B cell (primary cell): ENCODE measurements at regions not wholly inside any gene's neighbourhood (a gene's known extent, or its start where the extent isn't known, plus 50 kb on each side); places are given as distances from the start of the nearest gene placed in this dataset.

Source experiments
- ATAC-seq: fragments of 200-7000 bp; cut with Tn5 transposase; one replicate; pipeline ENCODE4 v1.10.0; 2021; ENCODE audit warnings: low read depth, mild to moderate bottlenecking, moderate number of reproducible peaks, moderate library complexity
- CTCF ChIA-PET: fragments of 350-600 bp; sonication (Branson Sonifier 250); formaldehyde crosslinking; loops from one replicate; lab custom pipeline; 2021; ENCODE audit warnings: antibody characterized with exemption, inconsistent platforms; lab: Charles Lee
- POLR2A ChIA-PET: fragments of 350-600 bp; sonication (Branson Sonifier 250); formaldehyde crosslinking; loops from one replicate; lab custom pipeline; 2021; ENCODE audit warnings: antibody characterized with exemption; lab: Charles Lee
- DNase-seq: peaks from one replicate; pipeline ENCODE4 v3.0.0; 2013
- H2AFZ ChIP-seq: 2 replicates; pipeline ENCODE4 v1.6.1; 2012; ENCODE audit warnings: mild to moderate bottlenecking, low read depth, low read length; ENCODE audit not compliant: insufficient read depth, poor library complexity, severe bottlenecking
- H3K27ac ChIP-seq, 2 donors: 1 replicate in 1 of 2; 2 replicates in 1 of 2; pipeline ENCODE4 v1.5.1; 2012 to 2013; ENCODE audit warnings: low read length in 2 of 2, mild to moderate bottlenecking in 2 of 2, moderate library complexity in 1 of 2
- H3K27me3 ChIP-seq, 4 experiments: fragments of 200-600 bp in 1 of 4; sonication (generic) in 1 of 4; replicated peaks in 1 of 4; 1 replicate in 2 of 4; 2 replicates in 2 of 4; pipeline versions ENCODE4 v1.6.1 to v1.7.0; 2013 to 2016; ENCODE audit warnings: low read length in 3 of 4, mild to moderate bottlenecking in 2 of 4, mixed read lengths in 1 of 4, moderate library complexity in 1 of 4; ENCODE audit not compliant: insufficient read depth in 4 of 4, control insufficient read depth in 3 of 4; ENCODE audit errors: control extremely low read depth in 1 of 4
- H3K36me3 ChIP-seq, 2 experiments: replicated peaks in 1 of 2; 1 replicate in 1 of 2; 2 replicates in 1 of 2; pipeline versions ENCODE4 v1.6.1 to v1.7.1; 2013; ENCODE audit warnings: low read length in 1 of 2; ENCODE audit not compliant: insufficient read depth in 2 of 2, control insufficient read depth in 1 of 2; ENCODE audit errors: control extremely low read depth in 1 of 2, extremely low read depth in 1 of 2
- H3K4me1 ChIP-seq, 2 donors: fragments of 200-600 bp in 1 of 2; sonication (generic) in 1 of 2; 1 replicate in 1 of 2; 2 replicates in 1 of 2; pipeline versions ENCODE4 v1.5.1 to v1.6.1; 2013 to 2017; ENCODE audit warnings: low read length in 2 of 2; ENCODE audit not compliant: control insufficient read depth in 2 of 2, insufficient read depth in 2 of 2
- H3K4me2 ChIP-seq: replicated peaks from 2 replicates; pipeline ENCODE3; 2012; ENCODE audit warnings: mild to moderate bottlenecking, low read depth, low read length; ENCODE audit not compliant: poor library complexity, severe bottlenecking
- H3K4me3 ChIP-seq, 5 experiments: fragments of 200-600 bp in 1 of 5; sonication (generic) in 1 of 5; 1 replicate in 3 of 5; 2 replicates in 2 of 5; pipeline versions ENCODE4 v1.5.1 to v1.7.0; 2011 to 2016; ENCODE audit warnings: low read length in 4 of 5, mild to moderate bottlenecking in 4 of 5, low read depth in 2 of 5, control low read depth in 1 of 5, moderate library complexity in 1 of 5; ENCODE audit not compliant: insufficient read depth in 1 of 5; ENCODE audit errors: control extremely low read depth in 1 of 5, extremely low read depth in 1 of 5
- H3K79me2 ChIP-seq: fragments of 200-600 bp; sonication (generic); one replicate; pipeline ENCODE4 v1.6.0; 2016; ENCODE audit warnings: low read length; ENCODE audit not compliant: control insufficient read depth, insufficient read depth
- H3K9ac ChIP-seq: fragments of 200-600 bp; sonication (generic); 2 replicates; pipeline ENCODE4 v1.6.1; 2017; ENCODE audit warnings: mild to moderate bottlenecking, low read length, moderate library complexity
- H3K9me3 ChIP-seq, 3 donors: one replicate each; pipeline versions ENCODE4 v1.6.1 to v1.7.1; 2013; ENCODE audit warnings: low read length in 2 of 3; ENCODE audit not compliant: control insufficient read depth in 2 of 3, insufficient read depth in 1 of 3; ENCODE audit errors: control extremely low read depth in 1 of 3
- H4K20me1 ChIP-seq: 2 replicates; pipeline ENCODE4 v1.6.0; 2012; ENCODE audit warnings: mild to moderate bottlenecking, low read length; ENCODE audit not compliant: insufficient read depth, control insufficient read depth, poor library complexity, severe bottlenecking
- H3K27ac Mint-ChIP-seq: one replicate; pipeline ENCODE4 v1.8.0; 2021; ENCODE audit warnings: mixed read lengths
- H3K27me3 Mint-ChIP-seq: one replicate; pipeline ENCODE4 v1.8.0; 2021; ENCODE audit warnings: mixed read lengths
- H3K4me1 Mint-ChIP-seq: one replicate; pipeline ENCODE4 v1.8.0; 2021; ENCODE audit warnings: mixed read lengths
- H3K4me3 Mint-ChIP-seq: one replicate; pipeline ENCODE4 v1.8.0; 2021; ENCODE audit warnings: mixed read lengths
- H3K9me3 Mint-ChIP-seq: one replicate; pipeline ENCODE4 v1.8.0; 2022; ENCODE audit warnings: mixed read lengths; ENCODE audit not compliant: insufficient read depth
- CTCF ChIP-seq: fragments of 200-600 bp; IDR thresholded peaks from one replicate; pipeline ENCODE4 v1.8.0; 2022; ENCODE audit warnings: antibody characterized with exemption, mild to moderate bottlenecking
- EZH2 ChIP-seq: IDR thresholded peaks from 2 replicates; pipeline ENCODE4 v1.6.1; 2012; ENCODE audit warnings: borderline replicate concordance, low read depth, mild to moderate bottlenecking, moderate library complexity, low read length; ENCODE audit not compliant: insufficient read depth, poor library complexity, severe bottlenecking
- WGBS: methylation state at CpG from one replicate; pipeline ENCODE4 v1.1.5; 2013; ENCODE audit warnings: missing lambda C conversion rate; ENCODE audit not compliant: insufficient coverage; 5-methylcytosine and 5-hydroxymethylcytosine counted together
- intact Hi-C: fragments of 100-400 bp; cut with micrococcal nuclease; formaldehyde crosslinking; loops from one replicate; pipeline ENCODE4 v1.10.0; 2022

- H3K27me3 ChIP-seq, result peaks cover 0 to 20% (median 11%) of the 10 kb centered on the region in 4 experiments
- no peak overlapping the region for H3K27ac ChIP-seq
- no peaks in the 10 kb centered on the region for H4K20me1 ChIP-seq
- H3K36me3 ChIP-seq, result no peaks in the 10 kb centered on the region
- H3K4me2 ChIP-seq, result no peak overlapping the region
- Mint-ChIP-seq H3K4me3 (no peak overlapping the region), H3K9me3 (peaks cover 10% of the 10 kb centered on the region), H3K27ac (no peak overlapping the region), H3K27me3 (peaks cover 45% of the 10 kb centered on the region), H3K4me1 (no peaks in the 10 kb centered on the region)
- TF ChIP-seq EZH2, result no peak
- no peak for TF ChIP-seq CTCF
- H3K9ac ChIP-seq, result no peak overlapping the region
- H3K9me3 ChIP-seq, result peaks cover 3 to 26% (median 6%) of the 10 kb centered on the region in 3 donors
- H3K4me1 ChIP-seq, result no peaks in the 10 kb centered on the region
- intact Hi-C loops, result no loop called here
- H2AFZ ChIP-seq, result no peak overlapping the region
- DNase-seq (no peak), ATAC-seq (no peak)
- no peaks in the 10 kb centered on the region for H3K79me2 ChIP-seq
- CTCF ChIA-PET, result no interaction called here
- H3K4me3 ChIP-seq, result no peak overlapping the region
- 94% methylated on average over 2 of the region's 2 CpGs for WGBS
- POLR2A ChIA-PET, result no interaction called here
Observed at GRCh38 chr16:26708428-26708827, 358.3 kb upstream of the C16orf82 start.

GRCh38 chr16:26709175-26709574 lies 357.6 kb upstream of the C16orf82 start:
- ChIA-PET CTCF (no interaction called here), POLR2A (no interaction called here)
- Histone ChIP-seq H3K9ac (no peak overlapping the region), H3K4me1 (no peaks in the 10 kb centered on the region), H3K4me3 (no peak overlapping the region), H4K20me1 (no peaks in the 10 kb centered on the region), H3K27me3 (peaks cover 0 to 20% (median 11%) of the 10 kb centered on the region in 4 experiments), H3K9me3 (peaks cover 3 to 26% (median 6%) of the 10 kb centered on the region in 3 donors), H3K36me3 (no peaks in the 10 kb centered on the region), H3K4me2 (no peak overlapping the region), H3K79me2 (no peaks in the 10 kb centered on the region), H2AFZ (no peak overlapping the region), H3K27ac (no peak overlapping the region)
- TF ChIP-seq EZH2, result no peak
- TF ChIP-seq CTCF, result no peak
- DNase-seq (no peak), ATAC-seq (no peak)
- Mint-ChIP-seq H3K27me3 (peaks cover 41% of the 10 kb centered on the region), H3K9me3 (peaks cover 10% of the 10 kb centered on the region), H3K4me1 (no peaks in the 10 kb centered on the region), H3K27ac (no peak overlapping the region), H3K4me3 (no peak overlapping the region)
- 71% methylated on average over 3 of the region's 6 CpGs for WGBS
- intact Hi-C loops, result no loop called here
